Neutrophil (primary cell): ENCODE measurements at regions not wholly inside any gene's neighbourhood (a gene's known extent, or its start where the extent isn't known, plus 50 kb on each side); places are given as distances from the start of the nearest gene placed in this dataset.

Source experiments
- H3K27ac ChIP-seq: fragments of 200-600 bp; sonication (generic); 2 replicates; pipeline ENCODE4 v1.5.1; 2016; ENCODE audit warnings: mild to moderate bottlenecking, moderate library complexity
- H3K27me3 ChIP-seq: fragments of 200-600 bp; sonication (generic); 2 replicates; pipeline ENCODE4 v1.6.0; 2016; ENCODE audit warnings: mild to moderate bottlenecking
- H3K36me3 ChIP-seq: fragments of 200-600 bp; sonication (generic); 2 replicates; pipeline ENCODE4 v1.5.1; 2017
- H3K4me1 ChIP-seq, 2 experiments: fragments of 200-600 bp in 1 of 2; sonication (generic) in 1 of 2; 1 replicate in 1 of 2; 2 replicates in 1 of 2; pipeline versions ENCODE4 v1.5.1 to v1.6.1; 2013 to 2016; ENCODE audit warnings: low read depth in 1 of 2, low read length in 1 of 2, mild to moderate bottlenecking in 1 of 2, moderate library complexity in 1 of 2; ENCODE audit not compliant: control insufficient read depth in 1 of 2, insufficient read depth in 1 of 2
- H3K4me3 ChIP-seq, 2 experiments: fragments of 200-600 bp in 1 of 2; sonication (generic) in 1 of 2; 1 replicate in 1 of 2; 2 replicates in 1 of 2; pipeline ENCODE4 v1.5.1; 2013 to 2016; ENCODE audit warnings: low read depth in 1 of 2, low read length in 1 of 2, mild to moderate bottlenecking in 1 of 2, moderate library complexity in 1 of 2
- H3K9me3 ChIP-seq: fragments of 200-600 bp; sonication (generic); 2 replicates; pipeline ENCODE4 v1.5.1; 2016
- TF ChIP-seq, protein P1 (sequence below): fragments of 200-600 bp; sonication (generic); IDR thresholded peaks from 2 replicates; pipeline ENCODE4 v1.5.1; 2016; ENCODE audit warnings: antibody characterized with exemption

DNA sequence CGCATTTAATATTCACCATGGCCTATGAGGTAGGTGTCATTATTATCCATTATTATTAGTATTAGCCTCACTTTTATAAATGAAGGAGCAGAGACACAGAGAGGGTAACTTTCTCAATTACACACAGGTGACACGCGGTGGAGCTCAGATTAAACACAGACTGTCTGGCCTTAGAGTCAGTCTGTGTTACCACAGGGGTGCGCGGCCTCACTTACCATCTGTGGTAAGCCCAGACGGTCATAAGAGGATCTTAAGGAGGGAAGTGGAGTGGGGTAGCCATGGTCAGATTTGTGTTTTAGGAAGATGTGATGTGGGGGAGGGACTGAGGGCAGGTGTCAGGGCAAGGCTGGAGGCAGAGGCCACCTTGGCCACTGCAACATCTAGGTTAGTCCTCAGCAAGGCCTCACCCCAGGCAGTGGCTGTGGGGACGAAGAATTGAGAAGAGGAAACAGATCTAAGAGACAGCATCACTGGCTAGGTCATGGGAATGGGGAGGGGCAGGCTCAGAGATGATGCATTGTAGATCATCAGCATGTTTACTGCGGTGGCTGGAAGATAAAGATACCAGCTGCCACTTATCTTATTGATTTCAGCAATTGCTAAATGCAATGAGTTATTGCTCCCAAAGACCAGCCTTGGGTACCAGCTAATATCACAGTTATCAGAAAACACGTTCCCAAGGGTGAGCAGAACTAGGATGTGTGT is 67.1 kb downstream of the SERPINA3 start:
- H3K4me1 ChIP-seq, result no peaks in the 10 kb centered on the region
- no peak overlapping the region for H3K4me3 ChIP-seq
- no peaks in the 10 kb centered on the region for H3K36me3 ChIP-seq
- peaks cover 8% of the 10 kb centered on the region for H3K27me3 ChIP-seq
- H3K9me3 ChIP-seq, result no peaks in the 10 kb centered on the region
- H3K27ac ChIP-seq, result no peak overlapping the region
- TF ChIP-seq, protein P1, sequence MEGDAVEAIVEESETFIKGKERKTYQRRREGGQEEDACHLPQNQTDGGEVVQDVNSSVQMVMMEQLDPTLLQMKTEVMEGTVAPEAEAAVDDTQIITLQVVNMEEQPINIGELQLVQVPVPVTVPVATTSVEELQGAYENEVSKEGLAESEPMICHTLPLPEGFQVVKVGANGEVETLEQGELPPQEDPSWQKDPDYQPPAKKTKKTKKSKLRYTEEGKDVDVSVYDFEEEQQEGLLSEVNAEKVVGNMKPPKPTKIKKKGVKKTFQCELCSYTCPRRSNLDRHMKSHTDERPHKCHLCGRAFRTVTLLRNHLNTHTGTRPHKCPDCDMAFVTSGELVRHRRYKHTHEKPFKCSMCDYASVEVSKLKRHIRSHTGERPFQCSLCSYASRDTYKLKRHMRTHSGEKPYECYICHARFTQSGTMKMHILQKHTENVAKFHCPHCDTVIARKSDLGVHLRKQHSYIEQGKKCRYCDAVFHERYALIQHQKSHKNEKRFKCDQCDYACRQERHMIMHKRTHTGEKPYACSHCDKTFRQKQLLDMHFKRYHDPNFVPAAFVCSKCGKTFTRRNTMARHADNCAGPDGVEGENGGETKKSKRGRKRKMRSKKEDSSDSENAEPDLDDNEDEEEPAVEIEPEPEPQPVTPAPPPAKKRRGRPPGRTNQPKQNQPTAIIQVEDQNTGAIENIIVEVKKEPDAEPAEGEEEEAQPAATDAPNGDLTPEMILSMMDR, result no peak

DNA sequence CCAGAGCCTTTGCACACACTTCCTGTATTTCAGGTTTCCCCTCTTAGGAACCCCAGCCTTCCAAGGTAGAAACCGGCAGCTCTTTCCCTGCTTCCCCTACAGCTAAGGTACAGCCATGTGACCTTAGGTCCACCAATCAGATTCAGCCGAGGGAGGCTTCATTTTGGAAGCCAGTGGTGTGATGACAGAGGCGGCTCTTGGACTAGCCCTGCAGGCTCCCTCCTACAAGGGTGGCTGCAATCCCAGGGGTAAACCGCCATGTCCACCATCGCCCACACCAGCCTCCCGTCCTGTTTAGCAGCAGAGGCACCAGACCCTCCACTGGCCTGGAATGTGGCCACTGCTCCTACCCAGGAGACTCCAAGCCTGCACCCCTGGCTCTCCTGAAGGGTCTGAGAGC is 65.6 kb downstream of the SERPINA3 start:
- Histone ChIP-seq H3K4me3 (no peak overlapping the region), H3K36me3 (no peaks in the 10 kb centered on the region), H3K4me1 (no peaks in the 10 kb centered on the region), H3K27ac (no peak overlapping the region), H3K9me3 (no peaks in the 10 kb centered on the region), H3K27me3 (peaks cover 8% of the 10 kb centered on the region)
- TF ChIP-seq, protein P1, result no peak

DNA sequence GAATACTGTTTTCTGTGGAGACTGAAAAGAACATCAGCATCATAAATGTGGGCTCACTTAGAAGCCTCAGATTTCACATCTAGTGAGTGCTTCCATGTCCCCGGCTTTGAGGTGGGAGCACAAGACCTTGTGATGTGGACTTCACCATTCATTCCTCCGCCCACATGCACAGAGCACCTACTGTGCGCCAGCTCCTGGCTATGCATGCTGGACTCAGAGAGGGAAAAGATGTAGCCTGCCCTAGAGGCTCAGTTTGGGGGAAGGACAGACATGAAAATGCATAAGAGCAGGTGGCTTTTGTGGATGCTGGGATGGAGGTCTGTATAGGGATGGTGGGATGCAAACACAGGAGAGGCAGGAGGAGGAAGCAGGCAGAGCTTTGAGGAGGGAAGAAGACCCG is 65.0 kb downstream of the SERPINA3 start:
- Histone ChIP-seq H3K27ac (no peak overlapping the region), H3K36me3 (no peaks in the 10 kb centered on the region), H3K9me3 (no peaks in the 10 kb centered on the region), H3K4me3 (no peak overlapping the region), H3K27me3 (peaks cover 8% of the 10 kb centered on the region), H3K4me1 (no peaks in the 10 kb centered on the region)
- TF ChIP-seq, protein P1, result no peak

DNA sequence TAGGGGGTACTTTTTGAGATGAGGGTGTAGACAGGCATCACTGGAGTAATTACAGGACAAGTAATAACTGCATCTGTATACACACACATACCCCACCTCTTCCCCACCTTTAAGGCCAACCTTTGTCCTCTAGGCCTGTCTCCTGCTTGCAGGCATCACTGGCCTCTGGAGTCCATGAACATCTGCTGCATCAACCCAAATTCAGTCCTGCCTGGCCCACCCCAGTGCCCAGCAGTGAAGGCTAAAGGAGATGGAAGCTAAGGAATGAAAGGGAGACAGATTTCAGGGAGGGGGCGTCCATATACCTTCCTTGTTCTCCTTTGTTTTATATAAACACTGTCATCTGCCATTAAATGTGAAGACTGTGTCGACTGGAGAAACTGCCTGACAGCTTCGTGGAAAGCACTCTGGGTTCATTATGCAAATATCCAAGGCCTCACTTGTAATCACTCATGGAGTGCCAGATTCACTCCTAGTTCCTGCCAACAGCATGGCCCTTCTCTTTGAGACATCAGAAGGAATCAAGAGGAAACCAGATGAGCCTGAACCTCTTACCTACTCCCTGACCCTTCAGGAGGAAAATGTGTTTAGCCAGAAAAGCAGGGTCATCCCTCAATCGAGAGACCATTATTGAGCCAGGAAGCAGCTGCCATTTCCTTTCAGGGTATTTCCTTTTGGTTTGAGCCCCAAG is 64.4 kb downstream of the SERPINA3 start:
- H3K9me3 ChIP-seq, result no peaks in the 10 kb centered on the region
- no peaks in the 10 kb centered on the region for H3K4me1 ChIP-seq
- peaks cover 8% of the 10 kb centered on the region for H3K27me3 ChIP-seq
- H3K27ac ChIP-seq, result no peak overlapping the region
- no peak overlapping the region for H3K4me3 ChIP-seq
- TF ChIP-seq, protein P1, result no peak
- no peaks in the 10 kb centered on the region for H3K36me3 ChIP-seq

DNA sequence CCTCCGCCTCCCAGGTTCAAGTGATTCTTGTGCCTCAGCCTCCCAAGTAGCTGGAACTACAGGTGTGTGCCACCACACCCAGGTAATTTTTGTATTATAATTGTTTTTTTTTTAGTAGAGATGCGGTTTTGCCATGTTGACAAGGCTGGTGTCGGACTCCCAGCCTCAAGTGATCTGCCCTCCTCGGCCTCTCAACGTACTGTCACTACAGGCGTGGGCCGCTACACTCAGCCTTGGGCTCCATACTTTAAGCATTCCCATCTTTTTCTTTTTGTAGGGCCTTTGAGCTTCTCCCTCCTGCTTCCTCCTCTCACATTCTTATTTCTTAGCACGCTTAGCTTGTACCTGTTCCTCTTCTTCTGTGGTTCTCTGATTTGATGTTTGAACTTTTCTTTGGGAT is 62.8 kb downstream of the SERPINA3 start:
- Histone ChIP-seq H3K4me1 (no peaks in the 10 kb centered on the region), H3K9me3 (no peaks in the 10 kb centered on the region), H3K4me3 (no peak overlapping the region), H3K27ac (no peak overlapping the region), H3K36me3 (no peaks in the 10 kb centered on the region), H3K27me3 (peaks cover 8% of the 10 kb centered on the region)
- TF ChIP-seq, protein P1, result no peak
